ENCODE measurements at regions not wholly inside any gene's neighbourhood (a gene's known extent, or its start where the extent isn't known, plus 50 kb on each side); places are given as distances from the start of the nearest gene placed in this dataset.
"Not testable (repeated sequence)": the region's sequence is repeated elsewhere in the genome, so short reads cannot be mapped to it uniquely, and the experiment has no call there.

GRCh38 chr12:69130064-69130463 is 109.3 kb upstream of the CPSF6 start:
- DNase-seq (ENCODE audit: low read depth) = no peak

- DNase-seq (ENCODE audit: low read depth) = no peak
These were observed 108.3 kb upstream of the CPSF6 start for GRCh38 chr12:69131077-69131476.

- no peak for DNase-seq (ENCODE audit: low read depth)
These were observed 102.3 kb upstream of the CPSF6 start for GRCh38 chr12:69136931-69137613.

GRCh38 chr12:69141074-69141473 is 98.3 kb upstream of the CPSF6 start:
- no peak for DNase-seq (ENCODE audit: low read depth)

- DNase-seq (ENCODE audit: low read depth) = no peak
These were observed 90.1 kb upstream of the CPSF6 start for GRCh38 chr12:69149270-69149669.

- DNase-seq (ENCODE audit: low read depth) = no peak
These were observed 89.1 kb upstream of the CPSF6 start for GRCh38 chr12:69150083-69150795.

GRCh38 chr12:69150796-69151127 is 88.6 kb upstream of the CPSF6 start:
- DNase-seq (ENCODE audit: low read depth) = no peak

GRCh38 chr12:69151254-69151764 is 88.1 kb upstream of the CPSF6 start:
- no peak for DNase-seq (ENCODE audit: low read depth)

GRCh38 chr12:69154585-69155363 is 84.6 kb upstream of the CPSF6 start:
- DNase-seq (ENCODE audit: low read depth) = peak; percentile 65

- peak; percentile 90 for DNase-seq (ENCODE audit: low read depth)
These were observed 82.2 kb upstream of the CPSF6 start for GRCh38 chr12:69157023-69157655.

- DNase-seq (ENCODE audit: low read depth) = no peak
These were observed 77.5 kb upstream of the CPSF6 start for GRCh38 chr12:69161829-69162228.

- no peak for DNase-seq (ENCODE audit: low read depth)
These were observed 75.5 kb upstream of the CPSF6 start for GRCh38 chr12:69163681-69164362.

GRCh38 chr12:69167648-69168165 is 71.7 kb upstream of the CPSF6 start:
- DNase-seq (ENCODE audit: low read depth) = no peak

- DNase-seq (ENCODE audit: low read depth) = no peak
These were observed 71.0 kb upstream of the CPSF6 start for GRCh38 chr12:69168363-69168762.

GRCh38 chr12:69168828-69169227 is 70.5 kb upstream of the CPSF6 start:
- no peak for DNase-seq (ENCODE audit: low read depth)

- no peak for DNase-seq (ENCODE audit: low read depth)
These were observed 69.1 kb upstream of the CPSF6 start for GRCh38 chr12:69170293-69170692.

- DNase-seq (ENCODE audit: low read depth) = no peak
These were observed 67.5 kb upstream of the CPSF6 start for GRCh38 chr12:69171881-69172280.

GRCh38 chr12:69172491-69172890 is 66.9 kb upstream of the CPSF6 start:
- DNase-seq (ENCODE audit: low read depth) = no peak

- DNase-seq (ENCODE audit: low read depth) = no peak
These were observed 66.0 kb upstream of the CPSF6 start for GRCh38 chr12:69173368-69173767.

GRCh38 chr12:69179786-69180185 is 59.6 kb upstream of the CPSF6 start:
- DNase-seq (ENCODE audit: low read depth) = no peak

GRCh38 chr12:69187572-69187971 is 51.8 kb upstream of the CPSF6 start:
- not testable (repeated sequence) for DNase-seq (ENCODE audit: low read depth)
